ENCODE measurements at regions not wholly inside any gene's neighbourhood (a gene's known extent, or its start where the extent isn't known, plus 50 kb on each side); places are given as distances from the start of the nearest gene placed in this dataset.

GRCh38 chr19:30871979-30872378 lies 477.3 kb downstream of the TSHZ3 start:
- no peak for TF ChIP-seq GATA2 (IDR thresholded peaks at IDR 0.05; ENCODE audit: low read depth, low read length)
- no peak for TF ChIP-seq GATA3 (IDR thresholded peaks at IDR 0.05; ENCODE audit: low read depth, low read length)
